ENCODE measurements at regions not wholly inside any gene's neighbourhood (a gene's known extent, or its start where the extent isn't known, plus 50 kb on each side); places are given as distances from the start of the nearest gene placed in this dataset.

- Mint-ChIP-seq H3K36me3 (ENCODE audit: low read depth) (no peaks in the 10 kb centered on the region), H3K27ac (no peak overlapping the region), H3K4me3 (no peak overlapping the region), H3K4me1 (peaks cover 2% of the 10 kb centered on the region), H3K27me3 (peaks cover 37% of the 10 kb centered on the region)
- ATAC-seq (no peak), DNase-seq (no peak)
- H3K9me3 ChIP-seq (ENCODE audit: control insufficient read depth, low read length, poor library complexity, severe bottlenecking), result no peaks in the 10 kb centered on the region
These were observed 68.6 kb downstream of the ZNF621 start for GRCh38 chr3:40593351-40593750.

GRCh38 chr3:40597441-40597840 is 72.7 kb downstream of the ZNF621 start:
- no peaks in the 10 kb centered on the region for H3K9me3 ChIP-seq (ENCODE audit: control insufficient read depth, low read length, poor library complexity, severe bottlenecking)
- Mint-ChIP-seq H3K27me3 (peaks cover 58% of the 10 kb centered on the region), H3K4me3 (no peak overlapping the region), H3K27ac (no peak overlapping the region), H3K36me3 (ENCODE audit: low read depth) (peaks cover 4% of the 10 kb centered on the region), H3K4me1 (peaks cover 2% of the 10 kb centered on the region)
- ATAC-seq (no peak), DNase-seq (no peak)

GRCh38 chr3:40598338-40598737 is 73.6 kb downstream of the ZNF621 start:
- Mint-ChIP-seq H3K4me1 (peaks cover 2% of the 10 kb centered on the region), H3K27me3 (peaks cover 66% of the 10 kb centered on the region), H3K4me3 (no peak overlapping the region), H3K27ac (no peak overlapping the region), H3K36me3 (ENCODE audit: low read depth) (peaks cover 4% of the 10 kb centered on the region)
- DNase-seq (no peak), ATAC-seq (no peak)
- no peaks in the 10 kb centered on the region for H3K9me3 ChIP-seq (ENCODE audit: control insufficient read depth, low read length, poor library complexity, severe bottlenecking)

- peaks cover 2% of the 10 kb centered on the region for H3K4me1 Mint-ChIP-seq
- no peak for ATAC-seq
These were observed 74.2 kb downstream of the ZNF621 start for GRCh38 chr3:40598962-40599361.

GRCh38 chr3:40602778-40603385 is 78.1 kb downstream of the ZNF621 start:
- Mint-ChIP-seq H3K36me3 (ENCODE audit: low read depth) (peaks cover 4% of the 10 kb centered on the region), H3K27me3 (peaks cover 69% of the 10 kb centered on the region), H3K27ac (no peak overlapping the region), H3K4me1 (no peaks in the 10 kb centered on the region), H3K4me3 (no peak overlapping the region)
- no peaks in the 10 kb centered on the region for H3K9me3 ChIP-seq (ENCODE audit: control insufficient read depth, low read length, poor library complexity, severe bottlenecking)
- DNase-seq (no peak), ATAC-seq (no peak)

More at GRCh38 chr3:40598962-40599361, 74.2 kb downstream of the ZNF621 start:
- peaks cover 4% of the 10 kb centered on the region for H3K36me3 Mint-ChIP-seq (ENCODE audit: low read depth)
- H3K9me3 ChIP-seq (ENCODE audit: control insufficient read depth, low read length, poor library complexity, severe bottlenecking), result no peaks in the 10 kb centered on the region
- H3K4me3 Mint-ChIP-seq, result no peak overlapping the region
- peaks cover 69% of the 10 kb centered on the region for H3K27me3 Mint-ChIP-seq
- DNase-seq, result no peak
- H3K27ac Mint-ChIP-seq, result no peak overlapping the region

- Mint-ChIP-seq H3K36me3 (ENCODE audit: low read depth) (no peaks in the 10 kb centered on the region), H3K4me1 (no peaks in the 10 kb centered on the region)
- no peak for ATAC-seq
These were observed 81.2 kb downstream of the ZNF621 start for GRCh38 chr3:40605960-40606359.

GRCh38 chr3:40608091-40608490 is 83.3 kb downstream of the ZNF621 start:
- DNase-seq, result no peak
- H3K4me1 Mint-ChIP-seq, result no peaks in the 10 kb centered on the region
- H3K27me3 Mint-ChIP-seq, result peaks cover 59% of the 10 kb centered on the region
- H3K9me3 ChIP-seq (ENCODE audit: control insufficient read depth, low read length, poor library complexity, severe bottlenecking), result no peaks in the 10 kb centered on the region
- no peak for ATAC-seq
- no peaks in the 10 kb centered on the region for H3K36me3 Mint-ChIP-seq (ENCODE audit: low read depth)
- H3K4me3 Mint-ChIP-seq, result no peak overlapping the region
- H3K27ac Mint-ChIP-seq, result no peak overlapping the region

More at GRCh38 chr3:40605960-40606359, 81.2 kb downstream of the ZNF621 start:
- no peak for DNase-seq
- H3K9me3 ChIP-seq (ENCODE audit: control insufficient read depth, low read length, poor library complexity, severe bottlenecking), result no peaks in the 10 kb centered on the region
- Mint-ChIP-seq H3K27me3 (peaks cover 55% of the 10 kb centered on the region), H3K4me3 (no peak overlapping the region), H3K27ac (no peak overlapping the region)

- Mint-ChIP-seq H3K27ac (no peak overlapping the region), H3K4me1 (peaks cover 2% of the 10 kb centered on the region), H3K27me3 (peaks cover 67% of the 10 kb centered on the region), H3K4me3 (no peak overlapping the region), H3K36me3 (ENCODE audit: low read depth) (peaks cover 4% of the 10 kb centered on the region)
- no peak for DNase-seq
- no peaks in the 10 kb centered on the region for H3K9me3 ChIP-seq (ENCODE audit: control insufficient read depth, low read length, poor library complexity, severe bottlenecking)
- ATAC-seq, result no peak
These were observed 88.5 kb downstream of the ZNF621 start for GRCh38 chr3:40613306-40613705.

- Mint-ChIP-seq H3K27ac (no peak overlapping the region), H3K4me3 (no peak overlapping the region), H3K36me3 (ENCODE audit: low read depth) (peaks cover 4% of the 10 kb centered on the region), H3K4me1 (peaks cover 2% of the 10 kb centered on the region), H3K27me3 (peaks cover 60% of the 10 kb centered on the region)
- DNase-seq (no peak), ATAC-seq (no peak)
- H3K9me3 ChIP-seq (ENCODE audit: control insufficient read depth, low read length, poor library complexity, severe bottlenecking), result no peaks in the 10 kb centered on the region
These were observed 90.6 kb downstream of the ZNF621 start for GRCh38 chr3:40615110-40615915.

GRCh38 chr3:40615918-40616819 is 91.4 kb downstream of the ZNF621 start:
- H3K4me1 Mint-ChIP-seq, result peaks cover 2% of the 10 kb centered on the region
- peaks cover 65% of the 10 kb centered on the region for H3K27me3 Mint-ChIP-seq
- H3K4me3 Mint-ChIP-seq, result no peak overlapping the region
- no peak overlapping the region for H3K27ac Mint-ChIP-seq
- no peak for ATAC-seq
- peaks cover 4% of the 10 kb centered on the region for H3K36me3 Mint-ChIP-seq (ENCODE audit: low read depth)
- DNase-seq, result no peak
- H3K9me3 ChIP-seq (ENCODE audit: control insufficient read depth, low read length, poor library complexity, severe bottlenecking), result no peaks in the 10 kb centered on the region

- no peak overlapping the region for H3K27ac Mint-ChIP-seq
- no peak for ATAC-seq
- DNase-seq, result no peak
- no peaks in the 10 kb centered on the region for H3K9me3 ChIP-seq (ENCODE audit: control insufficient read depth, low read length, poor library complexity, severe bottlenecking)
- peaks cover 2% of the 10 kb centered on the region for H3K4me1 Mint-ChIP-seq
- peaks cover 4% of the 10 kb centered on the region for H3K36me3 Mint-ChIP-seq (ENCODE audit: low read depth)
- no peak overlapping the region for H3K4me3 Mint-ChIP-seq
- H3K27me3 Mint-ChIP-seq, result peaks cover 57% of the 10 kb centered on the region
These were observed 92.3 kb downstream of the ZNF621 start for GRCh38 chr3:40617084-40617483.

- no peak for ATAC-seq
These were observed 93.4 kb downstream of the ZNF621 start for GRCh38 chr3:40618158-40618557.

GRCh38 chr3:40620151-40620550 is 95.4 kb downstream of the ZNF621 start:
- Mint-ChIP-seq H3K4me1 (peaks cover 2% of the 10 kb centered on the region), H3K4me3 (no peak overlapping the region), H3K27ac (no peak overlapping the region), H3K27me3 (peaks cover 39% of the 10 kb centered on the region), H3K36me3 (ENCODE audit: low read depth) (peaks cover 2% of the 10 kb centered on the region)
- peaks cover 3% of the 10 kb centered on the region for H3K9me3 ChIP-seq (ENCODE audit: control insufficient read depth, low read length, poor library complexity, severe bottlenecking)
- no peak for ATAC-seq
- no peak for DNase-seq

More at GRCh38 chr3:40618158-40618557, 93.4 kb downstream of the ZNF621 start:
- Mint-ChIP-seq H3K36me3 (ENCODE audit: low read depth) (peaks cover 4% of the 10 kb centered on the region), H3K27ac (no peak overlapping the region), H3K4me3 (no peak overlapping the region), H3K27me3 (peaks cover 49% of the 10 kb centered on the region), H3K4me1 (peaks cover 2% of the 10 kb centered on the region)
- DNase-seq, result no peak
- no peaks in the 10 kb centered on the region for H3K9me3 ChIP-seq (ENCODE audit: control insufficient read depth, low read length, poor library complexity, severe bottlenecking)

Measured in T-helper 17 cell (primary cell).